GM21786 (cell line): ENCODE measurements at regions not wholly inside any gene's neighbourhood (a gene's known extent, or its start where the extent isn't known, plus 50 kb on each side); places are given as distances from the start of the nearest gene placed in this dataset.
"Not testable (repeated sequence)": the region's sequence is repeated elsewhere in the genome, so short reads cannot be mapped to it uniquely, and the experiment has no call there.

Experiments used
- ATAC-seq: cut with Tn5 transposase; IDR thresholded peaks from one replicate; pipeline ENCODE4 v1.9.1; 2021; ENCODE audit not compliant: unreplicated experiment

DNA sequence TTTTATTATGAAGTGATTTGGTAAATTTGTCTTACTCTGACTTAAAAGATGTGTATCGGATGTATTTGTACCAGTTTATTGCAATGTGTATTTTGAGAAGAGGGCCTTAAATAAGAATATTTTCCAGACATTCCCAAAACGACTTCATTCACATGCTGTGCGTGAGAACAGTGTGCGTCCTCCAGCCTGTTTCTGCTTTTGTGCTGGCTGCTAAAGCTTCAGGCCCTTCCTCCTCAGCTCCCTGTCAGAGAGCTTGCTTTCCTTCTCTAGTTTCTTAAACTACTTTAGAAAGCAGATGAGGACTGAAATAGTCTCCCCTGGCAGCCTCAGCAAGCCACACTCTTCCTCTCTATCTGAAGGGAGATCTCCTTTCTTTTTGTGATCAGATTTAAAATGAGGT, 157.8 kb downstream of the SAMD5 start:
- no peak for ATAC-seq

DNA sequence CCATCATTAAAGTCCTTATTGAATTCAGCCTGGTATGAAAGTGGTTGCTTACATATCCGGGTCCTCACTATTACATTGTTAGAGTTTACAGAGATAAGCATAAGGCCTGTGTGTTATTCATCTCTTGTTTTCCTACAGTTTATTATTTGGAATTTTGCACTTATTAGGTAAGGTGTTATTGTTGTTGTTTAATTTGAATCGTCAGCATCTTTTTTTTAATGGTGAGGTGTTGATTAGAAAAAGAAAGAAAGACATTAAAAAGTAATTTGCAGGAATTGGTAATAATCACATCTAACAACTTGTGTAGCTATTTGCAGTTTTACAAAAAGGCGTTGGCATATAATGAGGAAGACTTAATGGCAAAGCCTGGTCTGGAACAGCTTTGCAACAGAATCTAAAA, 158.6 kb downstream of the SAMD5 start:
- ATAC-seq, result no peak

DNA sequence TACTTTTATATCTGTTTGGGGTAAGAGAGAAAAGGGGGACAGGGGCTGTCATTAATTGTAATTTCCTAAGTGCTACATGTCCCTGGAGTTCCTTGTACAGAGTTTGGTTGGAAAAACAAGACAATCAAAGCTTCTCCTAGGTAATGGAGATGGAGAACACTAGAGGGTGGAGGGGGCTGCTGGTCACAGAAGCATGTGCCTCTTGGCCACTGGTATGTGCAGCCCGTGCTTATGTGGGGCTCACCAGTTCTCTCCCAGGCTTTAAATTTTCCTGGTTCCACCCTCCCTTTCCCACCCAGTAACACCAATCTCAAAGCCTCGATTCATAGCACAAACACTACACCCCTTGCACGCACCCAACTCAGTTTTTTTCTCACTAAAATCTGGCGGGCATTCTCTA, 165.6 kb downstream of the SAMD5 start:
- ATAC-seq, result no peak

DNA sequence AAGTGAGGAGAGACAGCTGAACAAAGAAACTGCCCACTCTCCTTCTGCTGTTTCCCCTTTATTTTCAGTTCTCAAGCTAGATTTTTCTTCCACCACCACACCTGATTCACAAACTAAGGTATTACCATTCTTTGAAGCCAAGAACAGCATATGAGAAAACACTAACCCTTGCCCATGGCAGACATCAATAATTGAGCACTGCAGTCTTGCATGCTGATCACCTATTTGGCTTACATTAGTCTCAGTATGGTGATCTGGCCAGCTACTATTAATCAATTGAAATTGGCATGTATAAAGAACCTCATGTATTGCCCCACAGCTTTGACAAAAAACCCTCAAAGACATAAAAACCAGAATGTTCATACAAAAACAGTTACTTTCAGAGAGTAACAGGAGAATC, 166.3 kb downstream of the SAMD5 start:
- no peak for ATAC-seq

DNA sequence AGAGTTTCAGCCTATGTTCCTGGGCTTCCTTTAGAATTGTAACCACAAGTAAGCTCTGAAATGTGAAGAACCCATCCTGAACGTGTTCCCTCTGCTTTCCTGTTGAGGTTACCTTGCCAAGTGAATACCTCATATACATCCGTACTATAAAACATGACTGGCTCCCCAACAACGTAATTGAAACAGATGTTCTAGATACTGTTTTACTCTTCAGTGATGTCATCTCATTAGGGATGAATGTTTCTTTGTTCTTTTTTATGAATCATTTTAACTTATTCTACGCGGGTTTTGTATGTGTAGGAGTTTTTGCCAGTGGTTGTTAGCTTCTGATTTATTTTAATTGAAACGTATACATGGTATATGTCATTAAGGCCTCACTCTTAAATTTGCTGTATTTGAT, 166.8 kb downstream of the SAMD5 start:
- ATAC-seq, result no peak

DNA sequence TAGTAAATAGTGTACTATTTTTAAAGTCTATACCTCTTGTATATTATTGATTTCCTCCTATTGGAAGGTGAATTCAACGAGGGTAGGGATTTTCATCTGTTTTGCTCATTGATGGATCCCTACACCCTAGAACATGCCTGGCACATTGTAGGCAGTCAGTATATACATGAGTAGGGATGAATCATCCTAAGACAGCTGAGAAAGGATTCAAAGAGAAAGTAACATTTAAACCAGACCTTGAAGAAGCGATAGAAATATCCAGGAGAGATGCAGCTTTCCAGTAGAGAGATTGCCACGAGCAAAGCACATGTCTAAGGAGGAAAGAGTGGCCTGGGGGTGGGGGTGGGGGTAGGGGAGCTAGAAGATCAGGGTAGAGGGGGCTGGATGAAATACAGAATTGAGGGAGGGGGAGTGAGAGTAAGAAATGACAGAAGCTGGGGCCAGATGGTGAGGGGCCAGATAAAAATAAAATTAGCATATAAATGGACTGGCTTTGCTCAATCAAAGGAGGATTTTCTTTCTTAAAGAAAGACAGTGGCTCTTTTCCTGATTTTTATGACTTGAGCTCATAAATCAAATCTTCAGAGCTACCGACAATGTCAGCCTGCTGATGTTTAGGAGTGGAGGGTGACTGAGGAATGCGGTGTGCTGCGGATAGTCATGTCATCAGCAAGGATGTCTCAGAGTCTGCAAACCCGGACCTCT, 168.2 kb downstream of the SAMD5 start:
- ATAC-seq, result no peak

DNA sequence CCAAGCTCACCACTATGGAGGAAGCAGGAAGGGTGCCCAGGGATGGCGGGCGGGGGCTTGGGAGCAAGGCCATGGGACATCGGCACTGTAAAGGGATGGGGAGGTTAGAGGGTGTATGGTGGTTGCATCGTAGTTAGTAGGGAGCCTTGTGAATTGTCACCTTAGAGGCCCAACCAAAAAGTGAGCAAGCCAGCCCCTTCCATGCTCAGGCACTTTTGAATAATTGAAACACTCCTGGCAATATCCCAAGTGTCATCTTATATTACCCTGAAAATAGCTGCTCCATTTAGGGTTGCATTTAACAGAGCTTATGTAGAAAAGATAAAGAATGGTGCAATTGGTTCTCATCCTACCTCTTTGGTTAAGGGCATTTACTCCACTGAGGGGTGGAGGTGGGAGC, 169.2 kb downstream of the SAMD5 start:
- ATAC-seq, result no peak

DNA sequence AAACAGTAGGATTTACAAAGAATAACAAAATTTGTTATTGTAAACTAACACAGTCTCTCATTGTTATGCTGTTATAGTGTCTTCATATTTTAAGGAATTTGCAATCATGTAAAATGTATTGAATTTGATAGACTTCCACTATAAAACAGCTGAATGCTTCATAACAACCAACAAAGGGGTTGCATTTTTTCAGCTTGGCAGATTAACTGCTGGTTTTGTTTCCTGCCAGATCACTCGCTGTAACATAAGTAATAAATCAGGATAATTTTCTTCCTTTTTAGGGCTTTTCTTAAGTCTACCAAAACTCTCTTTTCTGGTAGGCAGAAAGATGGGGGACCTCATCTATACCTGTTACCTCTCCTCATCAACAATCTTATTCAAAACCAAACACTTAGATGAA, 169.8 kb downstream of the SAMD5 start:
- no peak for ATAC-seq

DNA sequence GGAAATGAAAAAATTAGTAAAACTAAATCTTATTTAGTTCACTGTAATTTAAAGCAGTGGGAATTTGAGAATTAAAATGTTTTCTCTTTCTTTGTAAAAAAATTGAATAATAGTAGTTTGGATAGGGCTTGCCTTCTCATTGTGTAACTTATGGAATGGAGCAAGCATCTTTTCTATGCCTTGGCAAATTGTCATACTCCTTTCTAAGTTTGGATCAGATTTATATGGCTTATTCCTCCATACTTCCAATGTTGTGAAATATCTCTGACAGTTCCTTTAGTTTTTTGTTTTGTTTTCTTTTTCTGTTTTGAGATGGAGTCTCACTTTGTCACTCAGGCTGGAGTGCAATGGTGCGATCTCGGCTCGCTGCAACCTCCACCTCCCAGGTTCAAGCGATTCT, 176.4 kb downstream of the SAMD5 start:
- no peak for ATAC-seq

DNA sequence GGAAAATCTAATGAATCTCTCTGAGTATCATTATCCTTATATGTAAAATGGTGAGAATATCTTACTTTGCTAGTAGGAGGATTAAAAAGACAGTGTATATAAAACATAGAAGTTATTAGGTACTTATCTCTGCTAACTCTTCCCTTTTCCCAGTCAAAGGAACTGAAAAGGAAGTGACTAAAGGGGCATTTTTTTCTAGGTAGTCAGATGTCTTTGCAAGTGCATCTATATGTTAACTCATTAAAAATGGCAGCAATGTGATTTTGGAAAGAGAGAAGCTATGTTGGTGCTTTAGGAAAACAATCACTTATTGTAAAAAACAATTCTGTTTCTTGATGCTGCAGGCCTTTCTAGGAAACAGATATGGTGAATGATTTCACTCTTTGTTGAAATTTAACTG, 180.9 kb downstream of the SAMD5 start:
- ATAC-seq, result no peak

DNA sequence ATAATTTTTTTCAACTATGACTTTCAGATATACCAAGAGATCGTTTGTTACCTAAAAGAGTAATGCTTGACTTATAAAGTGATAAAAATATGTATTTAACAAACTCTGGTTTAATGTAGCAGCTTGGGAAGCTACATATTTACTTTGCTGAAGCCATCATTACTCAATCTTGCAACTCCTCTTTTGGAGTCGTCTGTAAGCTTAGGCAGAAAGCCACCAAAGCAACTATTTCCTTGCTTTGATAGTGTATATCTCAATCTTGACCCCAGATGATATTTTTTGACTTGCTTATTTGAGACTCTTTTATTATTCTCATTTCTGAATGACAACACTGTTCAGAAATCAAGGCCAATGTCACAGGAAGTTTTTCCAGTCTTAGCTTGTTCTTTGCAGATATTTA, 183.0 kb downstream of the SAMD5 start:
- ATAC-seq, result no peak

DNA sequence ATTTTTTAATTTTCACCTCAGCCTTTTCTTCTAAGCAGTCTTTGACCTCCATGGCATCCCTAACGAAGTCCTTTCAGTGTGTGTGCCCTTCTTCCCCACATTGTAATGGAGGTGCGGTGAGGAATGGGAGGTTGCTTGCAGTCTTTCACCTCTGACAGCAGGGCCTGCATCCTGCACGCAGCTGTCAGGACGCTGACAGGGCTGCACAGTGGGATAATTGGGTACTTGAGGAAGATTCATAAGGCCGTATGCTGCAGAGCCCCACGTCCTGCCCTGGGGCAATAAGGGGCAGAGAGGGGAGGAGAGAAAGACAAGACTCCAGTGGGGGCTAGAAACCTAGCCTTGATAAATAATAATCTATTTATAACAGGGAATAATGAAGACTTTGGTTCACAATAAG, 184.7 kb downstream of the SAMD5 start:
- ATAC-seq, result no peak

DNA sequence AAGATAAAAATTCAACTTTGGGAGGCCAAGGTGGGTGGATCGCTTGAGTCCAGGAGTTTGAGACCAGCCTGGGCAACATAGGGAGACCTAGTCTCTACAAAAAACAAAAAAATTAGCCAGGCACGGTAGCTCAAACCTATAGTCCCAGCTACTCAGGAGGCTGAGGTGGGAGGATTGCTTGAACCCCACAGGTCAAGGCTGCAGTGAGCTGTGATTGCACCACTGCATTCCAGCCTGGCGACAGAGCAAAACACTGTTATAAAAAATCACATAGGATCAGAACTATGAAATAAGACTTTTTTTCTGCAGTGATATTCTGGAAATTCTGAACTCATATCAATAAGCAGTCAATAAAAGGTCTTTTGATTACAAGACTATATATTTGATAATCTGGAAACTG, 186.1 kb downstream of the SAMD5 start:
- ATAC-seq, result not testable (repeated sequence)

DNA sequence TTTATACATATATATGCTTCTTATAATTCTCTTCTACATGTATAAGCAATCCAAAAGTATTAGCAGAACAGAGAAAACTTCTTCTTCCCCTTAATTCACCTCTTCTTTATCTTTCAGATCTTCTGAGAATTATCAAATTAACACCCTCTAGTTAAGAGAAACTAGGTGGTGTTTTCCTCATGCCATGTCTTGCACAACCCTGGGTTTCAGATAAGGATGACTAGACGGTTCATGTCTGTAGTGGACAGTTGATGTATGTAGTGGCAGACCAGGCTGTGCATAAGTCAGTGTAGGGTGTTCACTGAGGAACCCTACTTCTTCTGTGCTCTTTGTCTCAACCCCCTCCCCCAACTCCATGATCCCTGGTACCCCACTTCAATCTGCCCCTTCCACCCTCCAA, 187.3 kb downstream of the SAMD5 start:
- ATAC-seq, result no peak

DNA sequence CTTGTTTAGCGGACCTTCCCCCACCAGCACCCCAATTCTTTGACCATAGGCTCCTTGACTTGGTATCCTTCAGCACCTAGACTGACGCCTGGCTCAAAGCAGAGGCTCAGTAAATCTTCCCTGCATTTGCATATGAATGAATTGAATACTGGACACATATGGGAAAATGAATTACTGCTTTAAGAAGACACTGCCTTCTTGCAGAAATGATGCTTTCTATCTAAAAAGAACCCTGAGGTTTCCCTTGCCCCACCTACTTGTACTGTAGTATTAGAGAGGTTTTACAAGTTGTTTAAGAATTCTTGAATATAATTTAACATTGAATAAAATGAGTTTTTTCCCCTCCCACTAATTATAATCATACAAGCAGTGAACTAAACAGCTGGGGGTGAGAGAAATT, 190.7 kb downstream of the SAMD5 start:
- no peak for ATAC-seq

DNA sequence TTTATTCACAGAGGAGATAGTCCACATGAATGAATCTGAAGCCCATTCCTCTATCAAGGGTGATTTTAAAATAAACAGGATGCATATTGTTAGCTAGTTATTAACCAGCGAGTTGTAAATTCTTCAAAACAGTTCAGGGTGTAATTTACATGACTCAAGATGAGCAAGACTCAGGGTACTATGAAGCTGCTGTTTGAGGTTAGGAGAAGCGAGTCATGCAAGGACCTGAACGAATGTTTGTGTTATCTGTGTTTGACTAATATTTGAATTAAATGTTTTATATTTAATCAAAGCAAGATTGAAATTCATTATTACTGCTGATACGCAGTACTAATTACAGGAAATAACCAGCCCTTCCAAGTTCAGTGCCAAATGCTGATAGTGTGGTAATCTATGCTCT, 191.1 kb downstream of the SAMD5 start:
- no peak for ATAC-seq

DNA sequence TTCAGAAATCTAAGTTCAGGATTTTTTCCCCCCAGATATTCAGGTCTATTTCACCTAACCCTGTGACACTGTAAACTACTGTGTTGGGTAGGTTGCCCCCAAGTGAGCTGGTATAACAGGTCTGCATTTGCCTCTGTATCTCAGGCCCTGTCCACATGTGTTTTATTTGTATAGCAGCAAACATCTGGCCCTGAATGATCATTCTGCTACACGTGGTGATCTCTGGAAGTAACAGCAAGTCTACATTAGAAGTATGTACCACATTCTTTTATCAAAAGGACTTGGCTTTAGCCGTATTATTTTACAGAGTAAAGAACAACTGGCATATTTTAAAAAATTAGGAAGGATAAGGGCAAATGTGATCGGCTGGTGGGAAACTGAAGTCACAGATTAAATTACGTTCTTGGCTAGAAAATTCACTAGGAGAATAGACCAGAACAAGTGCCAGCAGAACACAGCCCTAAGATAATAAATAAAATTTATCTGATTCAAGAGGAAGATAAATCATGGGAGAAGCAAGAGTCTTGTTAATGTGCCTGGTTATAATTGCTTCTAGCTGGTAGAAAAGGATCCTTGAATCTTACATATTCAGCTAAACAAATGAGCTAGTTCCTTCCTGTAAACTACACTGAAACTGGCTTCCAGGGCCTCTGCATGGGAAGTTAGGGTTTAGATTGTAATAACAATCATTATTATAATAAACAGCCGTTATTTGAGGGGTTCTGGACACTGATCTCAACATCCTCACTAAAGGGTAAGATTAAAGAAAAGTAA, 192.1 kb downstream of the SAMD5 start:
- ATAC-seq, result no peak

DNA sequence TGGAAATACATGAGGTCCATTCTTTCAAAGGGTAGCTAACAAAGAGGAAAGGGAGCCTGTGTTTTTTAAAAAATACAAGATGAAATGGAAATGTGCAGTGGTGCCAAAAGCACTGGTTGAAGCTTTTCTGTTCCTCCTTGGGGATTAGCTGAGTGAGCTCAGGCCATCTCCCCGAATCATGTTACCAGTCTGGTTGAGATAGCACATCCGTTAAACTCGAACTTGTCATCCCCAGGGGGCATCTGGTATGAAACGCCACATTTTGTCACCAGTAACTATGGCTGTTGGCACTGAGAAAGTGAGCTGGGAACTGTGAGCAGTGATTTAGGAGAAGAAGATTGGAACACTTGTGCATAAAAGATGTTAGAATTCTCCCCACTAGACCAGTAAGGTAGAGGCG, 196.2 kb downstream of the SAMD5 start:
- ATAC-seq, result no peak

DNA sequence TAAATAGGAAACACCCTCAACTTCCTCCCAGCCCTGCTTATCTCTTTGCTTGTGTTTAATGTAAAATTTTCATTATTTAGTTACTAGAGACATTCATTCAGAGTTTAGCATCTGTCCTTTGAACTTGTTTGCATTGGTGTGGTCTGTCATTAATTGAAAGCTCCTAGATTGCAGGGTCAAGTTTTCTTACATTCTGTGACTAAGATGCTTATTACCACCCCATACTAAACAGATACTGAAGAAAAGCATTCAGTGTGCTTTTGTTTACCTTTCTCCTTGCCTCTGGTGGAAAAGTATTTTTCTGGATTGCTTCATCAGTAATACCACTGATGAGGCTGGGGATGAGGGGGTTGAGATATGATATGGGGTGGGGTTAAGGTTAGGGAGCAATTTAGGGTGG, 199.0 kb downstream of the SAMD5 start:
- ATAC-seq, result no peak

DNA sequence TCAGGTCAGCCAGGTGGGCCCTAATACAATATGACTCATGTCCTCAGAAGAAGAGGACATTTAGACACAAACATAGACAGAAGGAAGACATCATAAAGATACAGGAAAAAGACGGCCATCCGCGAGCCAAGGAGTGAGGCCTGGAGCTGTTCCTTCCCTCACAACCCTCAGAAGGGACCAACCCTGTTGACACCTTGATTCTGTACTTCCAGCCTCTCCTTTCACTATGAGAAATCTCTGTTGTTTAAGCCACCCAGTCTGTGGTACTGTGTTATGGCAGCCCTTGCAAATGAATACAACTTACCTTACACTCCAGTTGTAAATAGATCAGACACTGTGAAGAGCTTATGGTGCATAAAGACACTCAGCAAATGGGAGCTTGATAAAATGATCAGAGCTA, 199.7 kb downstream of the SAMD5 start:
- ATAC-seq, result no peak

DNA sequence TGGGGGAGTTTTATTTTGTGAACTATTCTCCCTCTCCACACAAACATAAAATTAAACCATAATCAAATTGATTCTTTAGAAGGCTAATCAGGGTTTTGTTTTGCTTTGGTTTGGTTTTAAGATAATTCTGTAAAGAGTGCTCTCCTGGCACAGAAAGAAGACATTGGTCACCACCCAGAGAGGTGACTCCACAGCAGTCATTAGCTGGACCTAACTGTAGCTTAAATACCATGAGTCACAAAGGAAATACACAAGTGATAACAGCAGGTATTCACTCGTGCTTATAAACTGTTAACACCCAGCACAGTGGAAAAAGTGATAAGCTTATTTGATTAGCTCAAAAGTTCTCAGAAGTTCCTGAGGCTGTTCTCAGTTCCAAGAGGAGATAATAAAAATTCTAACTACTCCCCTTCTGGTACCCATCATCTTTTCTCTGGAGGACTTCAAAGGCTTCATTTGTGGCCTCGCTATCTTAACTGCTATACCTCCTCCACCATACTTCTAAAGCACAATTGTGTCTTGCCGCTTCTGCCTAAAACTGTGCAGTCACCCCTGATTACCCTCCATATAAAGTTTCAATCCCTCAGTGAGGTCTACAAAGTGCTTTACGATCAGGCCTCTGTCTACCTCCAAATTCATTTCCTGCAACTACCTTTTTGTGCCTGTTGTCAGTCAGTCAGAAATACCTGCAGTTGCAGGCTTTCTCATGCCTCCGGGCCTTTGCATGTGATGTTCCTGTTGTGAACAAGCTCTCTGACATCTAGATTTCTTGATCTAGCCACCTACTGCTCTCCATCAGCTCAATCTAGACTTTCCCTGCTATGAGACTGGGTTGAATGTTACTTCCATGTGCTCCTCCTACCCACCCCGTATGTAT, 201.1 kb downstream of the SAMD5 start:
- ATAC-seq, result no peak

DNA sequence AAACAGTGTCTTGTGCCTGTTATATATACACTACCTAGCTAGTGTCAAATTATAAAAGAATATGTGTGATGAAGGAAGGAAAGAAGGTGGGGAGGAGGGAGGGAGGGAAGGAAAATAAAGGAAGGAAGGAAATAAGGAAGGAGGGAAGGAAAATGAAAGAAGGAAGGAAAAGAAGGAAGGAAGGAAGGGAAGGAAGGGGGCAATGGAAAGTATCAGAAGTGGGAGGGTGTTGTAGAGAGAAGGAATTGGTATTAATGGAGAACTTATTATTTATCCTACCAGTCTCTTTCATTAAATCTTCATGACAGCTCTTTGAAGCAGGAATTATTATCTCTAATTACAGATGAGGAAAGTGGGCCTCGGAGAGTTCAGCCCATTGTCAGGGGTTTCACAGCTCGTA, 202.4 kb downstream of the SAMD5 start:
- ATAC-seq, result no peak
